ENCODE measurements at regions not wholly inside any gene's neighbourhood (a gene's known extent, or its start where the extent isn't known, plus 50 kb on each side); places are given as distances from the start of the nearest gene placed in this dataset.

DNA sequence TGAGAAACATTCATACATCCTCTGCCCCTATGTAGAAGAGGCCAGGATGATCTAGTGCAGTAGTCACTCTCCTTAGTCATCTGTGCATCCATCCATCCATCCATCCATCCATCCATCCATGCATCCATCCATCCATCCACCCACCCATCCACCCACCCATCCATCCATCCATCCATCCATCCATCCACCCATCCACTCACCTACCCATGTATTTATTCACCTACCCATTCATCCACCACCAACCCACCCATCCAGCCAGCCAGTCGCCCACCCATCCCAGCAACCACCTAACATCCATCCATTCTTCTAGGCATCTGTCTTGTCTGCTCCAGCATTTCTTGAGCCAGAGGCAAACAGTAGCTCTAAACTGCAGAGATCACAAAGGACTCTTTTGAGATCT, 87.1 kb downstream of the MSX2 start:
- H3K9me2 ChIP-seq (replicated peaks; ENCODE audit: low read depth, low read length) = no peaks in the 10 kb centered on the region
- no peak overlapping the region for H3K9ac ChIP-seq (ENCODE audit: low read depth, low read length, poor library complexity, severe bottlenecking)
- H3K79me2 ChIP-seq (ENCODE audit: insufficient read depth, low read length) = no peaks in the 10 kb centered on the region
- H3K4me3 ChIP-seq (ENCODE audit: low read length, poor library complexity, severe bottlenecking) = no peak overlapping the region
- no peak overlapping the region for H3K4me2 ChIP-seq (ENCODE audit: low read depth, low read length, poor library complexity, severe bottlenecking)
- H3K9me3 ChIP-seq (ENCODE audit: insufficient read depth, low read depth, low read length) = no peaks in the 10 kb centered on the region
- no peaks in the 10 kb centered on the region for H3K36me3 ChIP-seq (ENCODE audit: insufficient read depth, low read length)
- H2AFZ ChIP-seq (ENCODE audit: low read length) = no peak overlapping the region
- no peaks in the 10 kb centered on the region for H4K20me1 ChIP-seq (ENCODE audit: insufficient read depth, low read length, poor library complexity, severe bottlenecking)
- no peaks in the 10 kb centered on the region for H3F3A ChIP-seq (ENCODE audit: low read depth)
- no peaks in the 10 kb centered on the region for H3K27me3 ChIP-seq (ENCODE audit: insufficient read depth, low read length, poor library complexity, severe bottlenecking)
- no peaks in the 10 kb centered on the region for H3K4me1 ChIP-seq (ENCODE audit: insufficient read depth, low read length, poor library complexity, severe bottlenecking)
- TF ChIP-seq, protein P1, sequence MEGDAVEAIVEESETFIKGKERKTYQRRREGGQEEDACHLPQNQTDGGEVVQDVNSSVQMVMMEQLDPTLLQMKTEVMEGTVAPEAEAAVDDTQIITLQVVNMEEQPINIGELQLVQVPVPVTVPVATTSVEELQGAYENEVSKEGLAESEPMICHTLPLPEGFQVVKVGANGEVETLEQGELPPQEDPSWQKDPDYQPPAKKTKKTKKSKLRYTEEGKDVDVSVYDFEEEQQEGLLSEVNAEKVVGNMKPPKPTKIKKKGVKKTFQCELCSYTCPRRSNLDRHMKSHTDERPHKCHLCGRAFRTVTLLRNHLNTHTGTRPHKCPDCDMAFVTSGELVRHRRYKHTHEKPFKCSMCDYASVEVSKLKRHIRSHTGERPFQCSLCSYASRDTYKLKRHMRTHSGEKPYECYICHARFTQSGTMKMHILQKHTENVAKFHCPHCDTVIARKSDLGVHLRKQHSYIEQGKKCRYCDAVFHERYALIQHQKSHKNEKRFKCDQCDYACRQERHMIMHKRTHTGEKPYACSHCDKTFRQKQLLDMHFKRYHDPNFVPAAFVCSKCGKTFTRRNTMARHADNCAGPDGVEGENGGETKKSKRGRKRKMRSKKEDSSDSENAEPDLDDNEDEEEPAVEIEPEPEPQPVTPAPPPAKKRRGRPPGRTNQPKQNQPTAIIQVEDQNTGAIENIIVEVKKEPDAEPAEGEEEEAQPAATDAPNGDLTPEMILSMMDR (conservative IDR thresholded peaks at IDR 0.05; ENCODE audit: low read length) = no peak
- TF ChIP-seq EZH2phosphoT487 (IDR thresholded peaks at IDR 0.05; ENCODE audit: borderline replicate concordance) = no peak

DNA sequence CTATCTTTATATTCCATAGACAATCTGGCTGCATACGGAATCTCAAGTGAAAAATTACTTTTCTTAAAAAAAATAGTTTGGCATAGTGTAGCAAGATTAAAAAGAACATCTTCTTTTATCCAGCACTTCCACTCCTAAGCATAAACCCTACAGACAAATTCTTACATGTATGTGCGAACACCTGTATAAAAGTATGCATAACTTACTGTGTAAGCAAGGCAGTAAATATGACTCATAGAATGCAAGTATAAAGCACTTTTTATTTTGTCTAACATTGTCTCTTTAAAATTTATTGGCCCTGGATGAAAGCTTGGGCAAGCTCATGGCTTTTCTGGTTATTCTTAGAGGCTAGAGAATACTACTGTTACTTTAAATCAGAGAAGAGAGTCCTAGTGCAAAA, 86.4 kb downstream of the MSX2 start:
- H3K4me2 ChIP-seq (ENCODE audit: low read depth, low read length, poor library complexity, severe bottlenecking) = no peak overlapping the region
- H3K79me2 ChIP-seq (ENCODE audit: insufficient read depth, low read length) = no peaks in the 10 kb centered on the region
- H3K27me3 ChIP-seq (ENCODE audit: insufficient read depth, low read length, poor library complexity, severe bottlenecking) = no peaks in the 10 kb centered on the region
- H2AFZ ChIP-seq (ENCODE audit: low read length) = no peak overlapping the region
- no peaks in the 10 kb centered on the region for H3F3A ChIP-seq (ENCODE audit: low read depth)
- no peak for TF ChIP-seq EZH2phosphoT487 (IDR thresholded peaks at IDR 0.05; ENCODE audit: borderline replicate concordance)
- TF ChIP-seq, protein P1 (conservative IDR thresholded peaks at IDR 0.05; ENCODE audit: low read length) = no peak
- H3K36me3 ChIP-seq (ENCODE audit: insufficient read depth, low read length) = no peaks in the 10 kb centered on the region
- H3K9ac ChIP-seq (ENCODE audit: low read depth, low read length, poor library complexity, severe bottlenecking) = no peak overlapping the region
- no peak overlapping the region for H3K4me3 ChIP-seq (ENCODE audit: low read length, poor library complexity, severe bottlenecking)
- H3K9me2 ChIP-seq (replicated peaks; ENCODE audit: low read depth, low read length) = no peaks in the 10 kb centered on the region
- H4K20me1 ChIP-seq (ENCODE audit: insufficient read depth, low read length, poor library complexity, severe bottlenecking) = no peaks in the 10 kb centered on the region
- H3K9me3 ChIP-seq (ENCODE audit: insufficient read depth, low read depth, low read length) = no peaks in the 10 kb centered on the region
- no peaks in the 10 kb centered on the region for H3K4me1 ChIP-seq (ENCODE audit: insufficient read depth, low read length, poor library complexity, severe bottlenecking)

DNA sequence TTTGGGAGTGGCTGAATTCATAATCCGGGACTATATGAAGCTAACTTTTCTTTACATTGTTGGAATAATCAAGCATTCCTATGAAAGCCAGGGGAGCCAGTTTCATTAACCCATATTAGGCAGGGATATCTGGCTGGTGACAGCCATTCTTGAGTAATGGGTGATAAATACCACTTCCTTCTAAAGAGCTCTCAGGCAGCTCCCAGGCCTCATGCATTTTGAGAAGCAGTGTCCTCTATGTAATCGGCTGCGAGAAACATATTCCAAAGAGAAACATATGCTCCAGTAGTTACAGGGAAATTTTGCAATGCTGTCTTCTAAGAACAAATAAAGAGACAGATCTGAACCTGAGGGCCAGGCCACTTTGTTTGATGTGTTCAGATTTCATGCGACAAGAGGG, 83.1 kb downstream of the MSX2 start:
- Histone ChIP-seq H3K4me2 (ENCODE audit: low read depth, low read length, poor library complexity, severe bottlenecking) (no peak overlapping the region), H3K27me3 (ENCODE audit: insufficient read depth, low read length, poor library complexity, severe bottlenecking) (no peaks in the 10 kb centered on the region), H3K9me3 (ENCODE audit: insufficient read depth, low read depth, low read length) (no peaks in the 10 kb centered on the region), H3K4me1 (ENCODE audit: insufficient read depth, low read length, poor library complexity, severe bottlenecking) (no peaks in the 10 kb centered on the region), H3K4me3 (ENCODE audit: low read length, poor library complexity, severe bottlenecking) (no peak overlapping the region), H3K36me3 (ENCODE audit: insufficient read depth, low read length) (no peaks in the 10 kb centered on the region), H2AFZ (ENCODE audit: low read length) (no peak overlapping the region), H3K79me2 (ENCODE audit: insufficient read depth, low read length) (no peaks in the 10 kb centered on the region), H3K9ac (ENCODE audit: low read depth, low read length, poor library complexity, severe bottlenecking) (no peak overlapping the region), H3F3A (ENCODE audit: low read depth) (no peaks in the 10 kb centered on the region), H3K9me2 (replicated peaks; ENCODE audit: low read depth, low read length) (no peaks in the 10 kb centered on the region), H4K20me1 (ENCODE audit: insufficient read depth, low read length, poor library complexity, severe bottlenecking) (no peaks in the 10 kb centered on the region)
- TF ChIP-seq EZH2phosphoT487 (IDR thresholded peaks at IDR 0.05; ENCODE audit: borderline replicate concordance) = no peak
- TF ChIP-seq, protein P1 (conservative IDR thresholded peaks at IDR 0.05; ENCODE audit: low read length) = no peak
